NCI-H2171 treated with DMSO at 0.1 percent for 48 hours (cell line): ENCODE measurements at regions not wholly inside any gene's neighbourhood (a gene's known extent, or its start where the extent isn't known, plus 50 kb on each side); places are given as distances from the start of the nearest gene placed in this dataset.

ENCODE experiments used
- DNase-seq: peaks from one replicate; lab custom pipeline; 2025; lab: John Stamatoyannopoulos, UW

- peak; percentile 93 for DNase-seq
Measured at GRCh38 chr2:75808793-75809535, 98.2 kb upstream of the GCFC2 start.

- peak; percentile 92 for DNase-seq
Measured at GRCh38 chr2:75807992-75808391, 97.3 kb upstream of the GCFC2 start.

- DNase-seq = peak; percentile 30
Measured at GRCh38 chr2:75801234-75801982, 90.7 kb upstream of the GCFC2 start.

- DNase-seq = no peak
Measured at GRCh38 chr2:75800456-75800855, 89.7 kb upstream of the GCFC2 start.

GRCh38 chr2:75799859-75800258 is 89.1 kb upstream of the GCFC2 start:
- DNase-seq = no peak

- DNase-seq = peak; percentile 48
Measured at GRCh38 chr2:75798569-75798968, 87.9 kb upstream of the GCFC2 start.

GRCh38 chr2:75792996-75793395 is 82.3 kb upstream of the GCFC2 start:
- DNase-seq = no peak

- DNase-seq = no peak
Measured at GRCh38 chr2:75792146-75792545, 81.4 kb upstream of the GCFC2 start.

- DNase-seq = no peak
Measured at GRCh38 chr2:75790814-75791467, 80.2 kb upstream of the GCFC2 start.

GRCh38 chr2:75790121-75790813 is 79.6 kb upstream of the GCFC2 start:
- DNase-seq = peak; percentile 29

GRCh38 chr2:75788902-75789301 is 78.2 kb upstream of the GCFC2 start:
- no peak for DNase-seq

- DNase-seq = peak; percentile 51
Measured at GRCh38 chr2:75788154-75788553, 77.4 kb upstream of the GCFC2 start.

- DNase-seq = peak; percentile 78
Measured at GRCh38 chr2:75787532-75788132, 76.9 kb upstream of the GCFC2 start.

- DNase-seq = no peak
Measured at GRCh38 chr2:75775311-75775823, 64.7 kb upstream of the GCFC2 start.

- no peak for DNase-seq
Measured at GRCh38 chr2:75772908-75773630, 62.4 kb upstream of the GCFC2 start.

GRCh38 chr2:75765798-75766197 is 55.1 kb upstream of the GCFC2 start:
- no peak for DNase-seq

GRCh38 chr2:75764611-75765010 is 53.9 kb upstream of the GCFC2 start:
- no peak for DNase-seq
